Rectal smooth muscle tissue (tissue), 1 donor: ENCODE measurements at regions not wholly inside any gene's neighbourhood (a gene's known extent, or its start where the extent isn't known, plus 50 kb on each side); places are given as distances from the start of the nearest gene placed in this dataset.

Experiments used
- H3K27ac ChIP-seq: one replicate; pipeline ENCODE4 v1.7.0; 2013; ENCODE audit warnings: low read depth, low read length, inconsistent platforms
- H3K27me3 ChIP-seq: one replicate; pipeline ENCODE4 v1.7.0; 2013; ENCODE audit warnings: low read length; ENCODE audit not compliant: control insufficient read depth, insufficient read depth
- H3K36me3 ChIP-seq: one replicate; pipeline ENCODE4 v1.7.0; 2013; ENCODE audit warnings: low read length; ENCODE audit not compliant: control insufficient read depth, insufficient read depth
- H3K4me1 ChIP-seq: one replicate; pipeline ENCODE4 v1.7.0; 2013; ENCODE audit warnings: low read length; ENCODE audit not compliant: control insufficient read depth, insufficient read depth
- H3K4me3 ChIP-seq: one replicate; pipeline ENCODE4 v1.7.0; 2013; ENCODE audit warnings: low read length
- H3K9ac ChIP-seq: one replicate; pipeline ENCODE4 v1.7.0; 2013; ENCODE audit warnings: low read length

GRCh38 chrX:20527558-20528011 lies 260.9 kb upstream of the RPS6KA3 start:
- no peaks in the 10 kb centered on the region for H3K4me1 ChIP-seq
- H3K36me3 ChIP-seq: no peaks in the 10 kb centered on the region
- H3K27ac ChIP-seq: no peak overlapping the region
- H3K9ac ChIP-seq: no peak overlapping the region
- no peak overlapping the region for H3K4me3 ChIP-seq
- H3K27me3 ChIP-seq: no peaks in the 10 kb centered on the region

DNA sequence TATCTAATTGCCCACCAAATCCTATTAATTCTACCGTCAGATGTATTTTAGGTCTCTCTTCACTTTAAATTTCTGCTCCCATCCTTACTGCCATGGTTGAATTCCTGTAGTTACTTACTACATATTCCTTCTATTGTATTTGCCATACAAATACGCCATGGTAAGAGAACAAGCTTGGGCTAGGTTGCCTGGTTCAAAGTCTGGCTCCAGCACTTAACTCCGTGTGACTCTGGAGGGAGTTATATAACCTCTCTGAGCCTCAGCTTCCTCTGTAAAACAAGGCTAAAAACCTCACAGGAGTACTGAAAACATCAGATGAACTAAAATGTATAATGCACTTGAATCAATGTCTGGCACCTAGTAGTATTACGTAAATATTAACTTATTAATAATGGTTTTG lies 260.3 kb upstream of the RPS6KA3 start:
- Histone ChIP-seq H3K36me3 (no peaks in the 10 kb centered on the region), H3K4me3 (no peak overlapping the region), H3K27me3 (no peaks in the 10 kb centered on the region), H3K4me1 (no peaks in the 10 kb centered on the region), H3K9ac (no peak overlapping the region), H3K27ac (no peak overlapping the region)

DNA sequence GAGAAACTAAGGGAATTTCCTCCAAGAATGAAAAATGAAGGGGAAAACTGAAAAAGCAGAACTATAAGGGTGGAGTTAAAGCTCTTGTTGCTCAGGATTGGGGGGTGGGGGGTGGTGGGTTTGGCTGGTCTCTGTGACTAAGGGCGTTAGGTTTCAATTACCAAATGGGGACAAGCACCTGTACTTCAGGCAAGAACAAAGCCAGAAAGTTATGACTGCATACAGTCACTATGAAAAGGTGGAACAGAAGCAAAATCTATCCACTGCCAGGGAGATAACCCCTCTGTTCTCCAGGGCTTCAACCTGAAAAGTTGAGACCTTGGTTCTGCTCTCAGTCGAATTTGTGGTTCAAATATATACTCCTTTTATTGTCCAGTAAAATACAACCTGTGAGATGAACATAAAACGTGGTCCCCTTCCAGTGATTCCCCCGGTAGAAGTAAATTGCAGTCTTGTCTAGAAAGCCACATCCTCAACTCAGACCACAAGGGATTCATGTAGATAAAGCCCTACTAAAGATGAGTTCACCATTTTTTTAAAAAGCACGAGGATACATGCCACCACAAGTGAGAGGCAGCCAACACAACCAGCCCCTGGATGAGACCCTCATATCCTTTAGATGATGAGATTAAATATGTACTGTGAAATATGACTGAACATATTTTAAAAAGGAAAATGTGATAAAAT lies 257.1 kb upstream of the RPS6KA3 start:
- Histone ChIP-seq H3K36me3 (no peaks in the 10 kb centered on the region), H3K4me3 (no peak overlapping the region), H3K4me1 (no peaks in the 10 kb centered on the region), H3K9ac (no peak overlapping the region), H3K27ac (no peak overlapping the region), H3K27me3 (no peaks in the 10 kb centered on the region)

DNA sequence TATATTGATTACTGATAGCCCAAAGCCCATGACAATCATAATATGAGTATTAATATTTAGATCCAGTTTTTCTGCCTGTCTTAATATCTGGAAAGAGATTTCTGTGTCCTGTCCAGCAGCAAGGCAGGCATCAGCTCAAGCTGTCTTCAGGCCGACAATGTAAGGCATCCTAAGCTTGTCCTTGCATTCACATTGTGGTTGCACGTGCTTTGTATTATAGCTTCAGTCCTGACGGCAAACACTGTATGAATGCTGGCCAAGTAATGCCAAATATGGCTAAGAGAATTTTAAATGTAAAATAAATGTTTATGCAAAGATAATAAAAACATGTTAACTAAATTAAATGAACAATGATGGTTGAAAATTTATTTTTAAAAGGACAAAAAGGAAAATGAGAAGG lies 255.7 kb upstream of the RPS6KA3 start:
- no peaks in the 10 kb centered on the region for H3K4me1 ChIP-seq
- no peaks in the 10 kb centered on the region for H3K27me3 ChIP-seq
- no peak overlapping the region for H3K9ac ChIP-seq
- no peak overlapping the region for H3K4me3 ChIP-seq
- no peaks in the 10 kb centered on the region for H3K36me3 ChIP-seq
- H3K27ac ChIP-seq: no peak overlapping the region

GRCh38 chrX:20521222-20521621 lies 254.5 kb upstream of the RPS6KA3 start:
- Histone ChIP-seq H3K36me3 (no peaks in the 10 kb centered on the region), H3K9ac (no peak overlapping the region), H3K27ac (no peak overlapping the region), H3K4me3 (no peak overlapping the region), H3K27me3 (no peaks in the 10 kb centered on the region), H3K4me1 (no peaks in the 10 kb centered on the region)

GRCh38 chrX:20519826-20520225 lies 253.1 kb upstream of the RPS6KA3 start:
- no peak overlapping the region for H3K9ac ChIP-seq
- H3K27me3 ChIP-seq: no peaks in the 10 kb centered on the region
- no peaks in the 10 kb centered on the region for H3K36me3 ChIP-seq
- no peak overlapping the region for H3K27ac ChIP-seq
- no peaks in the 10 kb centered on the region for H3K4me1 ChIP-seq
- no peak overlapping the region for H3K4me3 ChIP-seq

DNA sequence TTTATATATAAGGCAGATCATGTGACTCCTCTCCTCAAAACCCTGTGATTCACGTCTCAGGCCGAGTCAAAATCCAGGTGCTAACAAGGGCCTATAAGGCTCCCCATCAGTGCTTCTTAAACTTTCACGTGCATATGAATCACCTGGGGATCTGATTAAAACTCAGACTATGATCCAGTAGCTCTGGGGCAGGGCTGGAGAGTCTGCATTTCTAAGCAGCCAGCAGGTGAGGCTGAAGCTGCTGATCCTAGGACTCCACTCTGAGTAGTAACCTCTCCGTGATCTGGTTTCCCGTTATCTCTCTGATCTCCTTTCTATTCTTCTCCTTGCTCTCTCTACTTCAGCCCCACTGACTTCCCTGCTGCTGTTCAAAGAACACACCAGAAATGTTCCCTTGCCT lies 252.4 kb upstream of the RPS6KA3 start:
- Histone ChIP-seq H3K27ac (no peak overlapping the region), H3K4me3 (no peak overlapping the region)

GRCh38 chrX:20517565-20517964 lies 250.9 kb upstream of the RPS6KA3 start:
- Histone ChIP-seq H3K27ac (no peak overlapping the region), H3K4me3 (no peak overlapping the region), H3K36me3 (no peaks in the 10 kb centered on the region), H3K27me3 (peaks cover 2% of the 10 kb centered on the region), H3K9ac (no peak overlapping the region), H3K4me1 (no peaks in the 10 kb centered on the region)

More for the DNA sequence above, 252.4 kb upstream of the RPS6KA3 start:
- Histone ChIP-seq H3K36me3 (no peaks in the 10 kb centered on the region), H3K4me1 (no peaks in the 10 kb centered on the region), H3K27me3 (peaks cover 2% of the 10 kb centered on the region), H3K9ac (no peak overlapping the region)

DNA sequence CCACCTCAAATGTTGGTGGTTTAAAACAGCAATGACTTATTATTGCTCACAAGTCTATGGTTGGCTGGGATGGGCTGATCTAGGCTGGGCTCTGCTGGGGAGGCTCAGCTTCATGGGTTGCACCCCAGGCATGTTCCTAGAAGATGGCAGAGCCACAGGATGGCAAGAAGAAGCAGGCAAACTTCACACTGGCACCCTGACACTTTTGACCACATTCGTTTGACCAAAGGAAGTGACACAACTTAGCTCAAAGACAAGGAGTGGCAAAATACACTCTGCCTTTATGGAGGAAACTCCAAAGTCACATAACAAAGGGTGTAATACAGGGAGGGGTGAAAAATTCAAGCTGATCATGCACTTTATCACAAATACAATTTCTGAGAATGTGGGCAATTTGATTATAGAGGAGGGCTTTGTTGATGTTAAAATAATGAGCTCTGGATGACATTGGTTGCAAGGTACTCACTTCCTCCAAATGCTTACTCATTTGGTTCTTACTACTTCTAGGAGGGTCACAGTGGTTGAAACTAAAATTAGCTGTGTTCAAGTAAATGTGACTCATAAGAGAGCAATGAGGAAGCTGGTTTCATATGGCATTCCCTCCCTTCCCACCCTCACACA lies 249.2 kb upstream of the RPS6KA3 start:
- H3K4me1 ChIP-seq: no peaks in the 10 kb centered on the region
- H3K27ac ChIP-seq: no peak overlapping the region
- H3K4me3 ChIP-seq: no peak overlapping the region

DNA sequence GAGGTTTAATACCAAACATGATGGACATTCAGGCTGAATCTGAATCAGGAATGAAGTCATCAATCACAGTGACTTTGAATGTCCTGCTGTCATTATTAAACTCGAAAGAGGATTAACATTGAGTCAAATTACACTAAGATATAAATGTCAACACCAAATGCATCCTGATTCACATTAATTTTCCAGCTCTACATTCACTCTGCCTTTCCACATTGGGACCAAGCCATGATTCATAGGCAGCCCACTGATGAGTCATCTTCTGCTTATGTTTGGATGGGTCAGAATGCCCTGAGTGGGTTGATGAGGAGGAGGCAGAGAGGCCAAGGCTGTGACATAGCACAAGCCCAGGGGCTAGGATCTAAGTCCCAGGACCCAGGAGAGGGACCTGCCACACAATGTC lies 247.6 kb upstream of the RPS6KA3 start:
- H3K36me3 ChIP-seq: no peaks in the 10 kb centered on the region
- no peak overlapping the region for H3K9ac ChIP-seq
- H3K27me3 ChIP-seq: peaks cover 2% of the 10 kb centered on the region
- H3K4me1 ChIP-seq: no peaks in the 10 kb centered on the region
- no peak overlapping the region for H3K4me3 ChIP-seq
- no peak overlapping the region for H3K27ac ChIP-seq

More for the DNA sequence above, 249.2 kb upstream of the RPS6KA3 start:
- Histone ChIP-seq H3K9ac (no peak overlapping the region), H3K27me3 (peaks cover 2% of the 10 kb centered on the region), H3K36me3 (no peaks in the 10 kb centered on the region)

- H3K27me3 ChIP-seq: peaks cover 2% of the 10 kb centered on the region
- H3K4me3 ChIP-seq: no peak overlapping the region
- H3K27ac ChIP-seq: no peak overlapping the region
- no peaks in the 10 kb centered on the region for H3K4me1 ChIP-seq
- H3K36me3 ChIP-seq: no peaks in the 10 kb centered on the region
- H3K9ac ChIP-seq: no peak overlapping the region
Observed at GRCh38 chrX:20513185-20513584, 246.5 kb upstream of the RPS6KA3 start.

DNA sequence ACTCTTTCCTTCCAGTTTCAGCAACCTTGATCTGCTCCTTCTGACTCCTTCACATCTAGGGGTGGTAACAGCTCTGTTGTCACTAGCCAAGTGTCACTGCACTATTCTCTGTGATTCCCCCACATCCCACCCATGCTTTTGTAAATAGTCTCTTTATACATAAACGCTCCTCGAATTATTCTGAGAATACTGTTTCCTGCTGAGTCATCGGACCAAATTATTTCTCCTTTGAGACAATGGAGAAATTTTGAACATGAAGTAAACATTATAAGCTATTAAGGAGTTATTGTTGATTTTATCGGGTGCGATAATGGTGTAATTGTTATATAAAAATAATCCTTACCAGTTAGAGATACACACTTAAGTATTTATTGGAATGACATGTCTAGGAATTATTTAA lies 245.1 kb upstream of the RPS6KA3 start:
- peaks cover 2% of the 10 kb centered on the region for H3K27me3 ChIP-seq
- no peaks in the 10 kb centered on the region for H3K4me1 ChIP-seq
- H3K36me3 ChIP-seq: no peaks in the 10 kb centered on the region
- H3K27ac ChIP-seq: no peak overlapping the region
- no peak overlapping the region for H3K4me3 ChIP-seq
- no peak overlapping the region for H3K9ac ChIP-seq
